ENCODE measurements at regions not wholly inside any gene's neighbourhood (a gene's known extent, or its start where the extent isn't known, plus 50 kb on each side); places are given as distances from the start of the nearest gene placed in this dataset.

DNA sequence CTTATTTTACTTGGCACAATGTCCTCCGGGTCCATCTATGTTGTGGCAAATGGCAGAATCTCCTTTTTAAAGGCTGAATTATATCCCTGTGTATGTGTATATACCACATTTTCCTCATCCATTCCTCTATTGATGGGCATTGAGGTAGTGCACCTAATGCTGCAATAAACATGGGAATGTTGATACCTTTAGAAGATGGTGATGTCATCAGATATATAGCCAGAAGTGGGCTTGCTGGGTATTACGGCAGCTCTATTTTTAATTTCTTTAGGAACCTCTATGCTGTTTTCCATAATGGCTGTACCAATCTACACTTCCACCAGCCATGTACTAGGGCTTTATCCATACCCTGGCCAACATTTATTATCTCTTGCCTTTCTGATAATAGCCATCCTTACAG, 315.7 kb downstream of the FOXA2 start:
- Histone ChIP-seq H3K27ac (no peak overlapping the region), H3K36me3 (no peaks in the 10 kb centered on the region), H3K27me3 (no peaks in the 10 kb centered on the region), H3K4me3 (replicated peaks in 1 of 3) (no peak overlapping the region), H3K9me3 (no peaks in the 10 kb centered on the region), H3K4me1 (no peaks in the 10 kb centered on the region)
- no peak for DNase-seq
- TF ChIP-seq, protein P1, sequence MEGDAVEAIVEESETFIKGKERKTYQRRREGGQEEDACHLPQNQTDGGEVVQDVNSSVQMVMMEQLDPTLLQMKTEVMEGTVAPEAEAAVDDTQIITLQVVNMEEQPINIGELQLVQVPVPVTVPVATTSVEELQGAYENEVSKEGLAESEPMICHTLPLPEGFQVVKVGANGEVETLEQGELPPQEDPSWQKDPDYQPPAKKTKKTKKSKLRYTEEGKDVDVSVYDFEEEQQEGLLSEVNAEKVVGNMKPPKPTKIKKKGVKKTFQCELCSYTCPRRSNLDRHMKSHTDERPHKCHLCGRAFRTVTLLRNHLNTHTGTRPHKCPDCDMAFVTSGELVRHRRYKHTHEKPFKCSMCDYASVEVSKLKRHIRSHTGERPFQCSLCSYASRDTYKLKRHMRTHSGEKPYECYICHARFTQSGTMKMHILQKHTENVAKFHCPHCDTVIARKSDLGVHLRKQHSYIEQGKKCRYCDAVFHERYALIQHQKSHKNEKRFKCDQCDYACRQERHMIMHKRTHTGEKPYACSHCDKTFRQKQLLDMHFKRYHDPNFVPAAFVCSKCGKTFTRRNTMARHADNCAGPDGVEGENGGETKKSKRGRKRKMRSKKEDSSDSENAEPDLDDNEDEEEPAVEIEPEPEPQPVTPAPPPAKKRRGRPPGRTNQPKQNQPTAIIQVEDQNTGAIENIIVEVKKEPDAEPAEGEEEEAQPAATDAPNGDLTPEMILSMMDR (IDR thresholded peaks at IDR 0.05), result no peak
- TF ChIP-seq POLR2A (IDR thresholded peaks at IDR 0.05), result no peak
- WGBS, 2 donors, result 90 to 95% methylated on average over 2 of the region's 2 CpGs
- intact Hi-C loops (cut with DNase I), result no loop called here

GRCh38 chr20:22264917-22265316, 319.5 kb downstream of the FOXA2 start:
- H3K27me3 ChIP-seq, result no peaks in the 10 kb centered on the region
- no peak for DNase-seq
- no peaks in the 10 kb centered on the region for H3K4me1 ChIP-seq
- intact Hi-C loops (cut with DNase I), result no loop called here
- H3K4me3 ChIP-seq (replicated peaks in 1 of 3), result no peak overlapping the region
- no peaks in the 10 kb centered on the region for H3K36me3 ChIP-seq
- H3K9me3 ChIP-seq, result no peaks in the 10 kb centered on the region
- H3K27ac ChIP-seq, result no peak overlapping the region
- WGBS, 2 donors, result 83 to 93% methylated on average over 4 of the region's 4 CpGs
- TF ChIP-seq, protein P1 (IDR thresholded peaks at IDR 0.05), result no peak
- no peak for TF ChIP-seq POLR2A (IDR thresholded peaks at IDR 0.05)

- Histone ChIP-seq H3K27ac (no peak overlapping the region), H3K9me3 (no peaks in the 10 kb centered on the region), H3K4me1 (no peaks in the 10 kb centered on the region), H3K36me3 (no peaks in the 10 kb centered on the region), H3K27me3 (no peaks in the 10 kb centered on the region), H3K4me3 (replicated peaks in 1 of 3) (no peak overlapping the region)
- DNase-seq, result peak; percentile 23 to 49
- TF ChIP-seq, protein P1 (IDR thresholded peaks at IDR 0.05), result no peak
- TF ChIP-seq POLR2A (IDR thresholded peaks at IDR 0.05), result no peak
- WGBS, 2 donors, result 14 to 23% methylated on average over 1 of the region's 1 CpG
- intact Hi-C loops (cut with DNase I), result no loop called here
These were observed 323.9 kb downstream of the FOXA2 start for GRCh38 chr20:22260506-22260905.

DNA sequence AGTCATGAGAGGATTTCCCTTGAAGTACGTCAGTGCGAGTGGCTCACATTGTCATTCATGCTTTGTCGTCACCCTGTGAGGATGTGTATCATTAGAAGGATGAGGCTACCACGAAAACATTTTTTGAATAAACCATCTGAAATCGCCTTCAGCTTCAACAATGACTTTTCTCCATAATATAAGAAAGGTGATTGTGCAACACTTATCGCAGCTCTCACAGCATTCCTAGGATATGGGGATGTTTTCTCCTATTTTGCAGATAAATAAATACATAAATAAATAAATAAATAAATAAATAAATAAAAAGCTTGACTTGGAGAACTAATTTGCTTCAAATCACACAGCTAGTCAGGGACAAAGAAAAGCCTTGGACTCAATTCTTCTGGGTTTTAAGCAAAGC, 326.5 kb downstream of the FOXA2 start:
- H3K4me1 ChIP-seq, result no peaks in the 10 kb centered on the region
- H3K9me3 ChIP-seq, result no peaks in the 10 kb centered on the region
- no peak overlapping the region for H3K27ac ChIP-seq
- intact Hi-C loops (cut with DNase I), result no loop called here
- 93 to 95% methylated on average over 6 of the region's 6 CpGs for WGBS, 2 donors
- no peaks in the 10 kb centered on the region for H3K36me3 ChIP-seq
- no peak for DNase-seq
- TF ChIP-seq POLR2A (IDR thresholded peaks at IDR 0.05), result no peak
- TF ChIP-seq, protein P1 (IDR thresholded peaks at IDR 0.05), result no peak
- no peaks in the 10 kb centered on the region for H3K27me3 ChIP-seq
- no peak overlapping the region for H3K4me3 ChIP-seq (replicated peaks in 1 of 3)

- Histone ChIP-seq H3K27ac (no peak overlapping the region), H3K4me3 (replicated peaks in 1 of 3) (no peak overlapping the region), H3K4me1 (no peaks in the 10 kb centered on the region), H3K36me3 (no peaks in the 10 kb centered on the region), H3K9me3 (no peaks in the 10 kb centered on the region), H3K27me3 (no peaks in the 10 kb centered on the region)
- no peak for TF ChIP-seq POLR2A (IDR thresholded peaks at IDR 0.05)
- TF ChIP-seq, protein P1 (IDR thresholded peaks at IDR 0.05), result peak in 2 of 6 experiments; percentile 27 to 50
- DNase-seq, result peak in 1 of 2 donors; percentile 5
- intact Hi-C loops (cut with DNase I), result no loop called here
- 34 to 38% methylated on average over 5 of the region's 5 CpGs for WGBS, 2 donors
These were observed 336.2 kb downstream of the FOXA2 start for GRCh38 chr20:22248051-22248667.

All from thyroid gland (tissue), 4 donors.